H9 (cell line): ENCODE measurements at regions not wholly inside any gene's neighbourhood (a gene's known extent, or its start where the extent isn't known, plus 50 kb on each side); places are given as distances from the start of the nearest gene placed in this dataset.
A peak's percentile ranks its signal among the peaks of the same experiment; 100 is the strongest.

Experiments
- DNase-seq: peaks from one replicate; pipeline ENCODE4 v3.0.0-alpha.2; 2017
- H2AFZ ChIP-seq: one replicate; pipeline ENCODE4 v1.6.1; 2013; ENCODE audit warnings: mild to moderate bottlenecking, low read length, control low read depth, moderate library complexity
- H2AK5ac ChIP-seq: 2 replicates; pipeline ENCODE4 v1.6.1; 2013; ENCODE audit warnings: low read length, control low read depth, mixed read lengths; ENCODE audit not compliant: insufficient read length
- H2BK120ac ChIP-seq: one replicate; pipeline ENCODE4 v1.6.1; 2013; ENCODE audit warnings: low read depth, mild to moderate bottlenecking, low read length, control low read depth, inconsistent platforms; ENCODE audit not compliant: poor library complexity, severe bottlenecking
- H2BK12ac ChIP-seq: 2 replicates; pipeline ENCODE4 v1.6.1; 2013; ENCODE audit warnings: low read length, control low read depth, mixed read lengths, low read depth; ENCODE audit not compliant: insufficient read length
- H2BK15ac ChIP-seq: 2 replicates; pipeline ENCODE4 v1.6.1; 2013; ENCODE audit warnings: low read depth, low read length, control low read depth
- H2BK20ac ChIP-seq: one replicate; pipeline ENCODE4 v1.6.1; 2013; ENCODE audit warnings: low read depth, mild to moderate bottlenecking, low read length, control low read depth, inconsistent platforms; ENCODE audit not compliant: poor library complexity, severe bottlenecking
- H2BK5ac ChIP-seq: 2 replicates; pipeline ENCODE4 v1.6.1; 2013; ENCODE audit warnings: low read length, control low read depth, mixed read lengths; ENCODE audit not compliant: insufficient read length
- H3K14ac ChIP-seq: 2 replicates; pipeline ENCODE4 v1.6.1; 2013; ENCODE audit warnings: low read length, control low read depth; ENCODE audit not compliant: insufficient read depth
- H3K18ac ChIP-seq: 2 replicates; pipeline ENCODE4 v1.6.1; 2013; ENCODE audit warnings: low read depth, mild to moderate bottlenecking, mixed read lengths, low read length, control low read depth; ENCODE audit not compliant: insufficient read length
- H3K23ac ChIP-seq: 2 replicates; pipeline ENCODE4 v1.6.1; 2013; ENCODE audit warnings: low read length, control low read depth, mixed read lengths, low read depth; ENCODE audit not compliant: insufficient read length
- H3K23me2 ChIP-seq: 2 replicates; pipeline ENCODE4 v1.6.1; 2013; ENCODE audit warnings: low read depth, mild to moderate bottlenecking, mixed read lengths, low read length, control low read depth; ENCODE audit not compliant: insufficient read length, poor library complexity, severe bottlenecking
- H3K27ac ChIP-seq: 2 replicates; pipeline ENCODE4 v1.5.1; 2013; ENCODE audit warnings: low read length, control low read depth, mixed read lengths, low read depth; ENCODE audit not compliant: insufficient read length
- H3K27me3 ChIP-seq: 2 replicates; pipeline ENCODE4 v1.6.1; 2013; ENCODE audit warnings: low read length, control low read depth, inconsistent platforms; ENCODE audit not compliant: insufficient read depth
- H3K4ac ChIP-seq: 2 replicates; pipeline ENCODE4 v1.6.1; 2013; ENCODE audit warnings: low read depth, mild to moderate bottlenecking, control low read depth, inconsistent platforms, low read length, moderate library complexity
- H3K4me1 ChIP-seq: 2 replicates; pipeline ENCODE4 v1.6.1; 2013; ENCODE audit warnings: low read length, control low read depth, inconsistent platforms; ENCODE audit not compliant: insufficient read depth
- H3K4me2 ChIP-seq: 2 replicates; pipeline ENCODE4 v1.6.1; 2013; ENCODE audit warnings: low read length, control low read depth, mixed read lengths; ENCODE audit not compliant: insufficient read length, insufficient read depth
- H3K56ac ChIP-seq: 2 replicates; pipeline ENCODE4 v1.6.1; 2013; ENCODE audit warnings: low read depth, mild to moderate bottlenecking, mixed read lengths, low read length, control low read depth; ENCODE audit not compliant: insufficient read length
- H3K79me1 ChIP-seq: 2 replicates; pipeline ENCODE4 v1.6.1; 2013; ENCODE audit warnings: low read depth, mild to moderate bottlenecking, moderate library complexity, low read length, control low read depth, inconsistent platforms; ENCODE audit not compliant: insufficient read depth, poor library complexity, severe bottlenecking
- H3K79me2 ChIP-seq: 2 replicates; pipeline ENCODE4 v1.6.1; 2013; ENCODE audit warnings: low read length, control low read depth, inconsistent platforms; ENCODE audit not compliant: insufficient read depth
- H3K9ac ChIP-seq: 2 replicates; pipeline ENCODE4 v1.6.1; 2013; ENCODE audit warnings: low read length, control low read depth, mixed read lengths; ENCODE audit not compliant: insufficient read length; ENCODE audit errors: extremely low read depth
- H3K9me3 ChIP-seq: one replicate; pipeline ENCODE4 v1.6.1; 2013; ENCODE audit warnings: low read depth, low read length, inconsistent platforms; ENCODE audit not compliant: control insufficient read depth
- H3T11ph ChIP-seq: one replicate; pipeline ENCODE4 v1.6.1; 2013; ENCODE audit warnings: mild to moderate bottlenecking, low read length, control low read depth, inconsistent platforms
- H4K20me1 ChIP-seq: one replicate; pipeline ENCODE4 v1.6.1; 2013; ENCODE audit not compliant: control insufficient read depth, insufficient read length, insufficient read depth
- H4K5ac ChIP-seq: 2 replicates; pipeline ENCODE4 v1.6.1; 2013; ENCODE audit warnings: low read depth, mild to moderate bottlenecking, mixed read lengths, low read length, control low read depth; ENCODE audit not compliant: insufficient read length
- H4K8ac ChIP-seq: replicated peaks from 2 replicates; pipeline ENCODE4 v1.6.1; 2013; ENCODE audit warnings: low read length, control low read depth, mixed read lengths, low read depth; ENCODE audit not compliant: insufficient read length
- H4K91ac ChIP-seq: 2 replicates; pipeline ENCODE4 v1.6.1; 2013; ENCODE audit warnings: low read depth, mild to moderate bottlenecking, moderate library complexity, mixed read lengths, low read length, control low read depth; ENCODE audit not compliant: insufficient read length
- H3K27ac Mint-ChIP-seq, 3 experiments: 2 replicates in 2 of 3; 3 replicates in 1 of 3; pipeline ENCODE4 v1.8.0; 2020 to 2021; ENCODE audit warnings: mixed read lengths in 3 of 3, mild to moderate bottlenecking in 1 of 3, moderate library complexity in 1 of 3
- H3K27me3 Mint-ChIP-seq: 2 replicates; pipeline ENCODE4 v1.8.0; 2021; ENCODE audit warnings: low read depth, mild to moderate bottlenecking, moderate library complexity, mixed read lengths
- H3K36me3 Mint-ChIP-seq, 3 experiments: 2 replicates in 2 of 3; 3 replicates in 1 of 3; pipeline ENCODE4 v1.8.0; 2020 to 2021; ENCODE audit warnings: low read depth in 3 of 3, mixed read lengths in 3 of 3; ENCODE audit not compliant: insufficient read depth in 1 of 3
- H3K4me1 Mint-ChIP-seq, 2 experiments: 2 replicates each; pipeline ENCODE4 v1.8.0; 2020; ENCODE audit warnings: mixed read lengths in 2 of 2
- H3K4me3 Mint-ChIP-seq, 2 experiments: 2 replicates in 1 of 2; 3 replicates in 1 of 2; pipeline ENCODE4 v1.8.0; 2020 to 2021; ENCODE audit warnings: mild to moderate bottlenecking in 2 of 2, mixed read lengths in 2 of 2, moderate library complexity in 1 of 2
- H3K9me3 Mint-ChIP-seq, 2 experiments: 2 replicates in 1 of 2; 3 replicates in 1 of 2; pipeline ENCODE4 v1.8.0; 2020; ENCODE audit warnings: mild to moderate bottlenecking in 2 of 2, mixed read lengths in 2 of 2, moderate library complexity in 1 of 2
- WGBS: extraction: QIAGEN DNeasy Blood & Tissue Kit; methylation state at CpG from one replicate; pipeline ENCODE4 v1.1.7; 2013; ENCODE audit warnings: missing lambda C conversion rate, low lambda C conversion rate, mixed read lengths; ENCODE audit not compliant: insufficient read length; ENCODE audit errors: extremely low coverage; 5-methylcytosine and 5-hydroxymethylcytosine counted together
- TF ChIP-seq, protein P1 (sequence below): fragments of 200-600 bp; sonication (generic); conservative IDR thresholded peaks from 3 replicates; pipeline ENCODE4 v1.8.0; 2021; ENCODE audit warnings: antibody characterized with exemption, mild to moderate bottlenecking

DNA sequence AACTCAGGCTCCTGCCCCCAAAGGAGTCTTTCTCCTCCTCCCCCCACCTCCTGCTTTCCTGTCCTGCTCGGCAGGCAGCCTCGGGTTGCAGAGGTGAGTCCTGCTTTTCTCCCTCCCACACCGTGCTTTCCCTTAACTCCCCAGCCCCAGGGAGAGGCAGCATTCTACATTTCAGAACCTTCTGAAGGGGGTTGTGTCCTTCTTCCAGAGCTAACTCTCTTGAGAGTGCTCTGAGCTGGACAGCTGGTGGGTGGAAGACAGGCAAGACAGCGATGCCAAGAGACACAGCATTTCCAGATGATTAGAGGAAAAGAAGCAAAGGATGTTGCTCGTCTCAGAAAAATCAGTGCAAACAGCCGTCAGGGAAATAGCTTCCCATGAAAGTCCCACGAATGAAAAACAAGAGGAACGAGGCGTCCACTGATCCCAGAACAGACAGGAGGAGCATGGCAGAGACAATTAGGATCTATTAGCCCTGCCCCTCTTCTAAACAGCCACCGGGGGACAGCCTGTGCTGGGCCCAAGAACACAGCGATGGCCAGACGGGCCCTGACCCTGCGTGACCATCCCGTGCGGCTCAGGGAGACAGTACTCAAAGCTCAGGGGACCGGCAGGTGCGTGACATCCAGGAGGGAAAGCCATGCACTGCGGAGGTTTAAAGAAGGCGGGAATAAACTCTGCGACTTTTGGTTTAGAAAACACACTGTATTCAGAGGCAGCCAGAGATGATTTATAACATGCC, 216.5 kb upstream of the RTL1 start:
- H3K4ac ChIP-seq = no peak overlapping the region

More for the DNA sequence above, 216.5 kb upstream of the RTL1 start:
- H3K23ac ChIP-seq = no peak overlapping the region
- H3K23me2 ChIP-seq = no peaks in the 10 kb centered on the region
- no CpG with 5 or more reads among the region's 20 CpGs for WGBS
- Mint-ChIP-seq H3K4me1 (peaks cover 21 to 22% of the 10 kb centered on the region in 2 experiments), H3K4me3 (no peak overlapping the region; a peak in 1 of 5 replicates), H3K9me3 (peaks cover 0 to 4% of the 10 kb centered on the region in 2 experiments; a peak in 1 of 5 replicates), H3K36me3 (no peaks in the 10 kb centered on the region; a peak in 1 of 7 replicates), H3K27ac (0 out of 7 replicates have a peak overlapping the region, but pooled peaks of 1 of the 3 experiments have one; percentile 27), H3K27me3 (peaks cover 20% of the 10 kb centered on the region)
- no peak overlapping the region for H4K8ac ChIP-seq
- H3K27me3 ChIP-seq = no peaks in the 10 kb centered on the region
- H3K9me3 ChIP-seq = no peaks in the 10 kb centered on the region
- H3K14ac ChIP-seq = no peak overlapping the region; the same call in 1 of the 2 replicates
- H3K56ac ChIP-seq = no peak overlapping the region
- peak; percentile 39 for DNase-seq
- H3K79me2 ChIP-seq = no peaks in the 10 kb centered on the region
- H2BK20ac ChIP-seq = no peak overlapping the region
- no peak overlapping the region for H4K91ac ChIP-seq
- no peak overlapping the region for H2BK120ac ChIP-seq
- H3K27ac ChIP-seq = no peak overlapping the region
- no peak overlapping the region for H3K18ac ChIP-seq
- no peak overlapping the region for H2AK5ac ChIP-seq
- H3K9ac ChIP-seq = no peak overlapping the region
- H2AFZ ChIP-seq = no peak overlapping the region
- no peaks in the 10 kb centered on the region for H3K4me1 ChIP-seq
- no peak overlapping the region for H3K4me2 ChIP-seq
- H2BK5ac ChIP-seq = no peak overlapping the region
- H2BK15ac ChIP-seq = no peak overlapping the region
- no peaks in the 10 kb centered on the region for H3K79me1 ChIP-seq
- H2BK12ac ChIP-seq = no peak overlapping the region
- H4K20me1 ChIP-seq = no peaks in the 10 kb centered on the region
- TF ChIP-seq, protein P1, sequence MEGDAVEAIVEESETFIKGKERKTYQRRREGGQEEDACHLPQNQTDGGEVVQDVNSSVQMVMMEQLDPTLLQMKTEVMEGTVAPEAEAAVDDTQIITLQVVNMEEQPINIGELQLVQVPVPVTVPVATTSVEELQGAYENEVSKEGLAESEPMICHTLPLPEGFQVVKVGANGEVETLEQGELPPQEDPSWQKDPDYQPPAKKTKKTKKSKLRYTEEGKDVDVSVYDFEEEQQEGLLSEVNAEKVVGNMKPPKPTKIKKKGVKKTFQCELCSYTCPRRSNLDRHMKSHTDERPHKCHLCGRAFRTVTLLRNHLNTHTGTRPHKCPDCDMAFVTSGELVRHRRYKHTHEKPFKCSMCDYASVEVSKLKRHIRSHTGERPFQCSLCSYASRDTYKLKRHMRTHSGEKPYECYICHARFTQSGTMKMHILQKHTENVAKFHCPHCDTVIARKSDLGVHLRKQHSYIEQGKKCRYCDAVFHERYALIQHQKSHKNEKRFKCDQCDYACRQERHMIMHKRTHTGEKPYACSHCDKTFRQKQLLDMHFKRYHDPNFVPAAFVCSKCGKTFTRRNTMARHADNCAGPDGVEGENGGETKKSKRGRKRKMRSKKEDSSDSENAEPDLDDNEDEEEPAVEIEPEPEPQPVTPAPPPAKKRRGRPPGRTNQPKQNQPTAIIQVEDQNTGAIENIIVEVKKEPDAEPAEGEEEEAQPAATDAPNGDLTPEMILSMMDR = no peak; the same call in 2 of the 3 replicates
- H3T11ph ChIP-seq = no peak overlapping the region
- no peak overlapping the region for H4K5ac ChIP-seq
